ENCODE measurements at regions not wholly inside any gene's neighbourhood (a gene's known extent, or its start where the extent isn't known, plus 50 kb on each side); places are given as distances from the start of the nearest gene placed in this dataset.

DNA sequence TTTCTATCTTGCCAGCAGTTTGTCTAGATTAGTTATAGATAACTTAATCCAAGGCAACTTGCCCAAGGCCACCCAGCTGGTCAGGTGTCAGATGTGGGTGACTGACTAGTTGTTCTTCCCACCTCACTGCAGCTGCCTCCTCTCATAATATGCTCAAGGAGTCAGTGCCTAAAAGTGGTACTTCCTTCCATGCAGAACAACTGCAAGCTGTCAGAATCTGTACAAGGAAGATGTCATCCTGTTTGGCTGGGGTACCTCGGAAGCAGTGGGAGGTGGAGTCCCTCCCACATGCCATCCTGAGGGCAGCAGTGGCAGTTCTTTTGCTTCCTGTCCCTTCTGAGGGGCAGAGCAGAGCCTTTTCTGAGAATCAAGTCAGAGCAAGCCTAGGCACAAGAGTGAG, 193.2 kb upstream of the RFC3 start:
- no peak for DNase-seq (ENCODE audit: low read depth in 2 of 2)

DNA sequence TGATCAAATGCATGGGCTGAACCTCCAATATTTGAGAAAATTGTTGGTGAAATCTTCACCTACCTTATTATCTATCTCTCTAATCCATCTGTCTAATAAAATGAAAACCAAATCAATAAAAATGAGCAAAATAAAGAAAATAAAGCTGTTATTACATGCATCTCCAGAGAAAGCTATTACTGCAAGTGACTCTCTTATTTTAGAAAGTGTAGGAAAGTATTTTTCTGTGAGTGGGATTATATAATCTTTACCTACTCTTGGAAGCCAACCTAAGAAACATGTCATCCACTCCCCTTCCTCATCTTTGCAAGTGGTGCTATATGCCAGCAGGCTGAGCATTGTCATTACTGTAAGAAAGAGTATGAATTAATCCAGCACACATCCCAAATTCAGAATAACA, 191.5 kb upstream of the RFC3 start:
- no peak for DNase-seq (ENCODE audit: low read depth in 2 of 2)

DNA sequence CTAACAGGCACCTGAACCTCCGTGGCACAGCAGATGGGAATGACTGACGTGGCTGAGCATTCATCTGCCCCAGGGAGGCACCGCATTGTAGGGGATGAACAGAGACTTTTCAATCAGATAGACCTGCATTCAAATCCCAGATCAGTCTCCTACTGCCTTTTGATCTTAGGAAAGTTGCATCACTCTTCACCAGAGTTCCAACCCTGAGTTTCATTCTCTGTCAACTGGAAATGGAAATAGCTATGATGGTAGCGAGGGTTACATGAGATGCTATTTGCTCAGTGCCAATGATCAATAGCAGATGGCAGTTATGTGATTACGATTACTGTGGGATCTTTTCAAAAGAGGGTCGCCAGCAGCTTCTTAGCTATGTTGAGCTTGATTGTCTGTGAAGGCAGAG, 189.3 kb upstream of the RFC3 start:
- DNase-seq (ENCODE audit: low read depth in 2 of 2) = no peak

DNA sequence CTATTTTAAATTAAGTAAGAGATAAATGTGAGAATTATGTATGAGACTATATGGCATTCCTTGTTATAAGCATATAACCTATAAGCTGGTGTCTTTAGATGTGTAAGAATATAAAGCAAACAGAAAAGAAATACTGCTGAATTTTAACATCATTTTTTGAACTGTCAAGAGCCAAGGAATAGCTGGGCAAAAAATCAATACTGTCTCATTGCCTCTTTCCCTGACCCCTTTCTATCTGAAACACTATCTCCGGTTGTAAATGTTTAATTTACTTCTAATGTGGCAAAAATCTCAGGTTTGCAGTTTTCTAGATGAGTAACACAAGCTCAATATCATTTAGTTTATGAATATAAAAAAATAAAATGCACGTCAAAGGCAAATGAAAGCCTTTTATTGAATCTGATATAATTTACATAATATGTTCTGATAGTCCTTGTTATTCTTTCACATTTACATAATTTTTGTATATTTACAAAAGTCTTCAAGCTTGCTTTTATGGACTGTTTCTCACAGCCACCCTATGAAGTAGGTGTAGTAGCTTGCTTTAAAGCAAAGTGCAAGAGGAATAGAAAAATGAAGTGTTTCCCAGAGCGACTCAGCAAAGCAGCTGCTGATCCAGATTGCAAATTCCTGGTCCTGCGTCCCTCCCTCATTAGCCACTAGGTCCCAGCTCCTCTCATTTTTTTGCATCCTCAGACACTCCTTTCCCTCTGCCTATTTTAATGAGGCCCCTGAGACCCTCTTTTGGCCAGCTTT, 188.2 kb upstream of the RFC3 start:
- DNase-seq (ENCODE audit: low read depth in 2 of 2) = no peak

DNA sequence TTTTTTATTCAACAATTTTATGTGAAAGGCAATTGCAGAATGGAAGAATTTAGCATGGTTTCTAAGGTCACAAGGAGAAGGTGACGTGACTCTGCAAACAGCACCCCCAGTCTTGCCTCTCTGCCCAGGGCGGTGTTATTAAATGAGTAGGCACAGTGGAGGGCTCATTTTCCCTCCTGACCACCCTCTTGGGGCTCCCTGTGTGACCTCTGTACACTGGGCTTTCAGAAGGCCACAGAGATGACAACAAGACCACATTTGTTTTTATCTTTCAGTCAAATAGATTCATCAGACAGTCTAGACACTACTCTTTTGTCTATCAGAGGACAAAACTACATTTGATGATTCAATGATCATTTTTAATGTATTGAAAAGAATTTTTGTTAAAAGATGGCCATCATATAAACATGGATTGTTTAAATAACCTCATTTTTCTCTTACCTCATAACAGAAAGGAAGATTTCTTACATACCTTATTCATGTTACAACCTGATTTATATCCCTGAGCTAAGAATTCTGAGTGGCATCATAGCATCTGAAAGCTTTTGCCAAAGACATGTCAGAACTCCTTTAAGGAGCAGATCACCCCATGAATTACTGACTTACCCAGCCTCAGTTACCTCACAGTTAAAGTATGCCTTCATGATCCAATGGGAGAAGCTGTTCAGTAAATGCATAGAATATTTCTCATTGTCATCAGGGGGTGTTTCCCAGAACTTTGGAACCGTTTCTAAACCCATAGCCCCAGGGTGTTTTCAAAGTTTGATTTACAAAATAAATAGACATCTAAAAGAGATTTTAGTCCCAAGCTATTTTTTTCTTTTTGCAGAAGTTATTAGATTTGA, 184.0 kb upstream of the RFC3 start:
- no peak for DNase-seq (ENCODE audit: low read depth in 2 of 2)

DNA sequence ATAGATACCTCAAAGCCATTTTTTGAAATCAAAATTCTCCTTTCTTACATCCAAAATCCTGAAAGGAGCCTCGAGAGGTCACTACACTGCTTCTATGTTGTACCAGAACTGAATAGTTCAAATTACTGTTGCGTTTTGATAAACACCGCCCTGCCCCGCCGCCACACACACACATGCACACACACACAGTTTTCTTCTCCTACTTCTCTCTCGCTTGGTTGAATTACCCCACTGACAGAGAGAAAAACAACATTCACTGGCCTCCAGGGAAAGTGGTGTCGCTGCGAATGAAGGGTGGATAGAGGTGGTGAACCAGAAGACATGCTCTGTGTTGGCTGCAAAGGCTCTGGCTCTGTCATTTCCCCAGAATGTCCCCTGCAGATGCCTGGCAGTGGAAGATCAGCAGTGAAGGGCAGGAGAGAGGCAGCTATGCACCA, 183.4 kb upstream of the RFC3 start:
- DNase-seq (ENCODE audit: low read depth in 2 of 2) = no peak

GRCh38 chr13:33636243-33636642, 181.7 kb upstream of the RFC3 start:
- DNase-seq (ENCODE audit: low read depth in 2 of 2) = no peak

- no peak for DNase-seq (ENCODE audit: low read depth in 2 of 2)
These were observed 180.8 kb upstream of the RFC3 start for GRCh38 chr13:33636955-33637670.

GRCh38 chr13:33637978-33638743, 179.8 kb upstream of the RFC3 start:
- no peak for DNase-seq (ENCODE audit: low read depth in 2 of 2)

DNA sequence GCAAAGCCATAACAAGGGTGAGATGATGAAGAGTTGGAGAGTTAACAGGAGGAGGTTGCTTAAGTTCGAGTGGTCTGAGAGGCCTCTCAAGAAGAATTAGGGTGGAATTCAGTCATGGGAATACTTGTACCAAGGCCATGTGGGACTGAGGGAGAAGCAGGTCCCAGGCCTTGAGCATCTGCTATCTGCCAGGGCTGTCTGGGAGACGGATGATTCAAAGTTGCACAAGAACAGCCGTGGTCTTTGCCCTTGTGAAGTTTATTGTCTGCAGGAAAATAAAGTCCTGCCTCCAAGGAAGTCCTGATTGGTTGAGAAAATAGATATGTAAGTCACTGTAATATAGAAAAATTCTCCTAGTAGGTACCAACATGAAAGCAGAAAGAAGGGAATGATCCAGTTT, 178.8 kb upstream of the RFC3 start:
- DNase-seq (ENCODE audit: low read depth in 2 of 2) = no peak

GRCh38 chr13:33639626-33640080, 178.3 kb upstream of the RFC3 start:
- DNase-seq (ENCODE audit: low read depth in 2 of 2) = peak; percentile 54 to 58

DNA sequence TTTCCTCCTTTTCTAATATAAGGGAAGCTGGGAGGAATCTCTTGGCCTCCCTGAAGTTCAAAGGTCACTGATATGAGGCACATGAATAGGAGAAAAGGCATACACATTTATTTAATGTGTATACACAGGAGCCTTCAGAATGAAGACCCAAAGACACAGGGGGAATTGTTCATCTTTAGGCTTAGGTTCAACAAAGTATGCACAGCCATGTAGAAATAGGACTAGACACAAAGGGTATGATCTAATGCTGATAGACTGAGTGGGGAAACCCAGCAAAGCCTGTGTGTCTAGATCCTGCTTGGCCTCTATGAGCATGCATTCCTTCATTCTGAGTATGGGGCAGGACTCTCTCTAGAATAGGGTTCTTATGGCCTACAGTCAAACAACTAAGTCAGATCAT, 177.1 kb upstream of the RFC3 start:
- DNase-seq (ENCODE audit: low read depth in 2 of 2) = no peak

- DNase-seq (ENCODE audit: low read depth in 2 of 2) = no peak
These were observed 175.4 kb upstream of the RFC3 start for GRCh38 chr13:33642374-33643065.

- DNase-seq (ENCODE audit: low read depth in 2 of 2) = no peak
These were observed 173.1 kb upstream of the RFC3 start for GRCh38 chr13:33644581-33645543.

DNA sequence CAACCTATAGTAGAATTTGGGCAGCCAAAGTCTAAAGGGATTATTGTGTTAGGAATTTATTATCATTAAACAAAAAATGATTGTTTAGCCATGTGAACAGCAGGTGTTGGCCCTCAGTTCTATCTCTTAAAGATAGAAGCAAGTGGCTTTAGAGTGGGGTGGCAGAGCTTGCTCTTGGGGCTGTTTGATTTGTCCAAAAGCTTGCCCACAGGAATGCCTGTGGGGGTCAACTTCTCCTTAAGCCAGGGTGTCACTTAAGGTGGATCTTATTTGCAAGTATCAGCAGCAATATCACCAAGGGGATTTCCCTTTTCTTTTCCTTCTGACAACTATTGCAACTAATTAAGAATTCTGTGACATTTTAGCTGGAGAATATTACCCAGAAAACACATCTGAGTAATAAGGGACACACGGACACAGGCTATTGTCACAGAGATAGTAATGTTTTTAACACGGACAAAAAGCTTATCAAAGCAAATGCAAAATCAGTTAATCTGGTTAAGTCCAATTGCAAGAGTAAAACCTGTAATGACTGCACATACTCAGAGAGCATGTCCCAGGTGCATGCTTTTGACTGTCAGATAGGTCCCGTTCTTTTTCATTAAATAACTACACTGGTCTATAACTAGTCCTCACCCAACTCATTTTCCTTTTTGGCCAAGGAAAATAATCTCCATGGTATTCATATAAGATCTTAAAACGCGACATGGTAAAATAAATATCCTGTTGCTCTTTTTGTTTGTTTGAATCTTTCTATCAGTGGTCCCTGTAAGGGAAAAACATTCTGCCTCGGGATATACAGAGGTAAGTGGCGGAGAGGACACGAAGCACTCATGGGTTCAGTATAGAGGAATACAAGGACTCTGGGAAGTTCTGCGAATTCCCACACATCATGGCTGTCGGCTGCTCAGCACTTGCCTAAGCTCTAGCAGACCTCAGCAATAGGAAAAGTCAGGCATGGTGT, 172.1 kb upstream of the RFC3 start:
- no peak for DNase-seq (ENCODE audit: low read depth in 2 of 2)

- DNase-seq (ENCODE audit: low read depth in 2 of 2) = no peak
These were observed 168.6 kb upstream of the RFC3 start for GRCh38 chr13:33649212-33649878.

- DNase-seq (ENCODE audit: low read depth in 2 of 2) = no peak
These were observed 166.2 kb upstream of the RFC3 start for GRCh38 chr13:33651766-33652165.

GRCh38 chr13:33657274-33657673, 160.7 kb upstream of the RFC3 start:
- DNase-seq (ENCODE audit: low read depth in 2 of 2) = no peak
